ENCODE measurements at regions not wholly inside any gene's neighbourhood (a gene's known extent, or its start where the extent isn't known, plus 50 kb on each side); places are given as distances from the start of the nearest gene placed in this dataset.

- H3K9me3 ChIP-seq (ENCODE audit: control insufficient read depth, insufficient read depth, low read depth, low read length), result no peaks in the 10 kb centered on the region
- H3K4me1 ChIP-seq (ENCODE audit: control insufficient read depth, insufficient read depth, low read length), result no peaks in the 10 kb centered on the region
- in situ Hi-C loops (cut with HindIII; ENCODE audit: low pct_unique_long_range_greater_than_20kb, low sequenced_read_pairs), result no loop called here
- ChIA-PET POLR2A (no interaction called here), CTCF (no interaction called here)
- BruUV-seq (replicated peaks), result no TSS peak
- ATAC-seq (no peak), DNase-seq (ENCODE audit: low read depth, low spot score) (no peak)
- no peaks in the 10 kb centered on the region for H3K36me3 ChIP-seq (ENCODE audit: control insufficient read depth, insufficient read depth, low read length)
- intact Hi-C loops (cut with micrococcal nuclease; ENCODE audit: unreplicated experiment), result no loop called here
- no peaks in the 10 kb centered on the region for H3K27me3 ChIP-seq (ENCODE audit: control insufficient read depth, insufficient read depth, low read length)
- H3K27ac ChIP-seq (ENCODE audit: low read length), result no peak overlapping the region
- no peak for TF ChIP-seq TCF7L2 (IDR thresholded peaks at IDR 0.05; ENCODE audit: low read depth, low read length)
- no peak for TF ChIP-seq POLR2AphosphoS5 (IDR thresholded peaks at IDR 0.05; ENCODE audit: low read depth, low read length)
- no peak for TF ChIP-seq SIN3A (IDR thresholded peaks at IDR 0.05; ENCODE audit: borderline replicate concordance, insufficient read depth, low read depth, low read length)
- TF ChIP-seq REST (IDR thresholded peaks at IDR 0.05; ENCODE audit: insufficient read depth in 1 of 2, low read depth in 2 of 2, low read length in 1 of 2), result no peak
- no peak for TF ChIP-seq CTCF (IDR thresholded peaks at IDR 0.05)
- H3K4me3 ChIP-seq (ENCODE audit: low read depth in 2 of 2, low read length in 2 of 2), result no peak overlapping the region
These were observed 116.3 kb downstream of the BMP15 start for GRCh38 chrX:51026862-51027261.

GRCh38 chrX:51035746-51036145 is 125.2 kb downstream of the BMP15 start:
- no TSS peak for BruUV-seq (replicated peaks)
- CTCF ChIA-PET, result no interaction called here
- in situ Hi-C loops (cut with HindIII; ENCODE audit: low pct_unique_long_range_greater_than_20kb, low sequenced_read_pairs), result no loop called here

More at GRCh38 chrX:51035746-51036145, 125.2 kb downstream of the BMP15 start:
- no peaks in the 10 kb centered on the region for H3K36me3 ChIP-seq (ENCODE audit: control insufficient read depth, insufficient read depth, low read length)
- ATAC-seq, result no peak
- no peak overlapping the region for H3K4me3 ChIP-seq (ENCODE audit: low read depth in 2 of 2, low read length in 2 of 2)
- DNase-seq (ENCODE audit: low read depth, low spot score), result no peak
- POLR2A ChIA-PET, result no interaction called here
- H3K4me1 ChIP-seq (ENCODE audit: control insufficient read depth, insufficient read depth, low read length), result no peaks in the 10 kb centered on the region
- H3K9me3 ChIP-seq (ENCODE audit: control insufficient read depth, insufficient read depth, low read depth, low read length), result no peaks in the 10 kb centered on the region
- H3K27me3 ChIP-seq (ENCODE audit: control insufficient read depth, insufficient read depth, low read length), result no peaks in the 10 kb centered on the region
- TF ChIP-seq POLR2AphosphoS5 (IDR thresholded peaks at IDR 0.05; ENCODE audit: low read depth, low read length) (no peak), TCF7L2 (IDR thresholded peaks at IDR 0.05; ENCODE audit: low read depth, low read length) (no peak), CTCF (IDR thresholded peaks at IDR 0.05) (no peak), REST (IDR thresholded peaks at IDR 0.05; ENCODE audit: insufficient read depth in 1 of 2, low read depth in 2 of 2, low read length in 1 of 2) (no peak), SIN3A (IDR thresholded peaks at IDR 0.05; ENCODE audit: borderline replicate concordance, insufficient read depth, low read depth, low read length) (no peak)
- intact Hi-C loops (cut with micrococcal nuclease; ENCODE audit: unreplicated experiment), result no loop called here
- H3K27ac ChIP-seq (ENCODE audit: low read length), result no peak overlapping the region
